HCT116 (cell line): ENCODE measurements at regions not wholly inside any gene's neighbourhood (a gene's known extent, or its start where the extent isn't known, plus 50 kb on each side); places are given as distances from the start of the nearest gene placed in this dataset.

ENCODE experiments used
- ATAC-seq: fragments of 200-7000 bp; cut with Tn5 transposase; 2 replicates; pipeline ENCODE4 v1.9.1; 2020; ENCODE audit warnings: mild to moderate bottlenecking, moderate library complexity
- BruUV-seq: library from RNA; stranded (reverse); fragments of 400-500 nt; replicated peaks from 2 replicates; lab custom pipeline; 2021; lab: Mats Ljungman, UMichigan
- CTCF ChIA-PET: fragments of 300-600 bp; sonication (Branson Sonifier 250); formaldehyde crosslinking; loops from one replicate; lab custom pipeline; 2021; ENCODE audit warnings: antibody characterized with exemption; lab: Charles Lee
- POLR2A ChIA-PET: fragments of 300-600, 350-600 bp; sonication (Branson Sonifier 250); formaldehyde crosslinking; loops from one replicate; lab custom pipeline; 2021; ENCODE audit warnings: antibody characterized with exemption; lab: Charles Lee
- RAD21 ChIA-PET, 2 experiments: fragments of 300-600 bp; sonication (Branson Sonifier 250); formaldehyde crosslinking; loops; one replicate each; lab custom pipeline; 2023; ENCODE audit warnings: low total read pairs in 2 of 2; ENCODE audit not compliant: uncharacterized antibody in 2 of 2, unreplicated experiment in 2 of 2, low non-redundant PET in 1 of 2; lab: Charles Lee
- DNase-seq: peaks from one replicate; pipeline ENCODE4 v3.0.0-alpha.2; 2010; ENCODE audit warnings: low read depth, low spot score
- H2AFZ ChIP-seq: fragments of 200-600 bp; shearing (Covaris generic), sonication (generic); 2 replicates; pipeline ENCODE4 v1.6.1; 2017; ENCODE audit warnings: low read depth, mixed run types, mixed read lengths, antibody characterized with exemption, low read length; ENCODE audit not compliant: poor library complexity, severe bottlenecking
- H3K27ac ChIP-seq: 2 replicates; pipeline ENCODE4 v1.5.1; 2012; ENCODE audit warnings: low read depth, low read length
- H3K27me3 ChIP-seq: fragments of 200-600 bp; sonication (generic); 2 replicates; pipeline ENCODE4 v1.6.1; 2016; ENCODE audit warnings: mixed run types, low read length, mixed read lengths; ENCODE audit not compliant: insufficient read depth
- H3K36me3 ChIP-seq, 2 experiments: fragments of 200-500 bp in 1 of 2; fragments of 200-600 bp in 1 of 2; sonication (Bioruptor generic) in 1 of 2; sonication (generic) in 1 of 2; 2 replicates each; pipeline versions ENCODE4 v1.5.1 to v1.6.1; 2014 to 2016; ENCODE audit warnings: low read length in 2 of 2, inconsistent platforms in 1 of 2, mixed read lengths in 1 of 2, mixed run types in 1 of 2; ENCODE audit not compliant: insufficient read depth in 2 of 2, control insufficient read depth in 1 of 2
- H3K4me1 ChIP-seq, 2 experiments: fragments of 200-600 bp in 1 of 2; sonication (generic) in 1 of 2; 2 replicates each; pipeline versions ENCODE4 v1.5.1 to v1.6.1; 2012 to 2017; ENCODE audit warnings: low read length in 2 of 2, inconsistent platforms in 1 of 2, mild to moderate bottlenecking in 1 of 2, mixed read lengths in 1 of 2, mixed run types in 1 of 2, moderate library complexity in 1 of 2; ENCODE audit not compliant: insufficient read depth in 2 of 2, control insufficient read depth in 1 of 2
- H3K4me2 ChIP-seq: fragments of 200-600 bp; sonication (generic); 2 replicates; pipeline ENCODE4 v1.6.1; 2017; ENCODE audit warnings: mixed run types, low read length, mixed read lengths
- H3K4me3 ChIP-seq, 2 experiments: fragments of 200-600 bp in 1 of 2; sonication (generic) in 1 of 2; replicated peaks in 1 of 2; 2 replicates each; pipeline ENCODE4 v1.5.1; 2011 to 2016; ENCODE audit warnings: low read length in 2 of 2, control low read depth in 1 of 2, low read depth in 1 of 2, mild to moderate bottlenecking in 1 of 2, mixed read lengths in 1 of 2, mixed run types in 1 of 2
- H3K79me2 ChIP-seq: fragments of 200-600 bp; sonication (generic); 2 replicates; pipeline ENCODE4 v1.6.1; 2017; ENCODE audit warnings: mild to moderate bottlenecking, mixed run types, low read length, moderate library complexity, mixed read lengths; ENCODE audit not compliant: insufficient read depth
- H3K9ac ChIP-seq: fragments of 200-600 bp; sonication (generic); 2 replicates; pipeline ENCODE4 v1.6.1; 2016; ENCODE audit warnings: low read length, mixed read lengths
- H3K9me2 ChIP-seq: fragments of 200-600 bp; sonication (generic), shearing (Covaris generic); 2 replicates; pipeline ENCODE4 v1.6.1; 2017; ENCODE audit warnings: mixed run types, mild to moderate bottlenecking, moderate library complexity; ENCODE audit not compliant: insufficient read depth
- H3K9me3 ChIP-seq, 2 experiments: fragments of 200-500 bp in 1 of 2; fragments of 200-600 bp in 1 of 2; sonication (Bioruptor generic) in 1 of 2; sonication (generic) in 1 of 2; 2 replicates each; pipeline ENCODE4 v1.6.1; 2014 to 2017; ENCODE audit warnings: low read length in 2 of 2, mixed read lengths in 2 of 2, inconsistent platforms in 1 of 2, low read depth in 1 of 2, mild to moderate bottlenecking in 1 of 2, mixed run types in 1 of 2, moderate library complexity in 1 of 2; ENCODE audit not compliant: control insufficient read depth in 1 of 2, insufficient read depth in 1 of 2
- H4K20me1 ChIP-seq: fragments of 200-600 bp; sonication (generic), shearing (Covaris generic); 2 replicates; pipeline ENCODE4 v1.6.1; 2017; ENCODE audit warnings: mixed run types, mild to moderate bottlenecking, moderate library complexity; ENCODE audit not compliant: insufficient read depth
- EGR1 ChIP-seq: IDR thresholded peaks from 2 replicates; pipeline ENCODE4 v1.6.1; 2012; ENCODE audit warnings: low read depth
- FOSL1 ChIP-seq: IDR thresholded peaks from 2 replicates; pipeline ENCODE4 v1.6.1; 2012; ENCODE audit warnings: low read depth
- RAD21 ChIP-seq: IDR thresholded peaks from 2 replicates; pipeline ENCODE4 v1.6.1; 2012; ENCODE audit warnings: low read depth, mild to moderate bottlenecking
- SIN3A ChIP-seq: IDR thresholded peaks from 2 replicates; pipeline ENCODE4 v1.6.1; 2012; ENCODE audit warnings: low read depth
- YY1 ChIP-seq: IDR thresholded peaks from 2 replicates; pipeline ENCODE4 v1.6.1; 2011; ENCODE audit warnings: low read length, low read depth, moderate library complexity, mild to moderate bottlenecking; ENCODE audit not compliant: insufficient replicate concordance; ENCODE audit errors: extremely low read depth
- ZBTB33 ChIP-seq: IDR thresholded peaks from 2 replicates; pipeline ENCODE4 v1.6.1; 2011; ENCODE audit warnings: mild to moderate bottlenecking, low read length, moderate library complexity; ENCODE audit not compliant: insufficient replicate concordance; ENCODE audit errors: extremely low read depth
- intact Hi-C: fragments of 100-400 bp; cut with micrococcal nuclease; formaldehyde crosslinking; loops from 2 replicates; pipeline ENCODE4 v1.10.0; 2022
- TF ChIP-seq, protein P1 (sequence below): IDR thresholded peaks from 2 replicates; pipeline ENCODE4 v1.6.1; 2012
- TF ChIP-seq, protein P2 (sequence below), 3 experiments: fragments of 200-600 bp in 1 of 3; sonication (generic) in 1 of 3; IDR thresholded peaks in 2 of 3; conservative IDR thresholded peaks in 1 of 3; 2 replicates each; pipeline ENCODE4 v1.5.1; 2012 to 2017; ENCODE audit warnings: low read depth in 2 of 3, low read length in 2 of 3, antibody characterized with exemption in 1 of 3, borderline replicate concordance in 1 of 3, control low read depth in 1 of 3, mild to moderate bottlenecking in 1 of 3, mixed read lengths in 1 of 3, mixed run types in 1 of 3, moderate library complexity in 1 of 3; ENCODE audit not compliant: insufficient read depth in 1 of 3

- Histone ChIP-seq H3K9ac (no peak overlapping the region), H3K9me2 (no peaks in the 10 kb centered on the region), H3K36me3 (no peaks in the 10 kb centered on the region), H3K4me2 (no peak overlapping the region), H3K27me3 (no peaks in the 10 kb centered on the region), H3K27ac (no peak overlapping the region), H3K9me3 (no peaks in the 10 kb centered on the region), H3K79me2 (no peaks in the 10 kb centered on the region), H3K4me3 (no peak overlapping the region), H3K4me1 (no peaks in the 10 kb centered on the region), H2AFZ (no peak overlapping the region), H4K20me1 (no peaks in the 10 kb centered on the region; the same call in 1 of the 2 replicates)
- DNase-seq (no peak), ATAC-seq (no peak)
- intact Hi-C loops: no loop called here
- RAD21 ChIA-PET: no interaction called here
- POLR2A ChIA-PET: no interaction called here
- CTCF ChIA-PET: no interaction called here
- TF ChIP-seq ZBTB33 (no peak), YY1 (no peak), RAD21 (no peak), EGR1 (no peak), FOSL1 (no peak), SIN3A (no peak)
- TF ChIP-seq, protein P1, sequence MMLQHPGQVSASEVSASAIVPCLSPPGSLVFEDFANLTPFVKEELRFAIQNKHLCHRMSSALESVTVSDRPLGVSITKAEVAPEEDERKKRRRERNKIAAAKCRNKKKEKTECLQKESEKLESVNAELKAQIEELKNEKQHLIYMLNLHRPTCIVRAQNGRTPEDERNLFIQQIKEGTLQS: no peak
- TF ChIP-seq, protein P2, sequence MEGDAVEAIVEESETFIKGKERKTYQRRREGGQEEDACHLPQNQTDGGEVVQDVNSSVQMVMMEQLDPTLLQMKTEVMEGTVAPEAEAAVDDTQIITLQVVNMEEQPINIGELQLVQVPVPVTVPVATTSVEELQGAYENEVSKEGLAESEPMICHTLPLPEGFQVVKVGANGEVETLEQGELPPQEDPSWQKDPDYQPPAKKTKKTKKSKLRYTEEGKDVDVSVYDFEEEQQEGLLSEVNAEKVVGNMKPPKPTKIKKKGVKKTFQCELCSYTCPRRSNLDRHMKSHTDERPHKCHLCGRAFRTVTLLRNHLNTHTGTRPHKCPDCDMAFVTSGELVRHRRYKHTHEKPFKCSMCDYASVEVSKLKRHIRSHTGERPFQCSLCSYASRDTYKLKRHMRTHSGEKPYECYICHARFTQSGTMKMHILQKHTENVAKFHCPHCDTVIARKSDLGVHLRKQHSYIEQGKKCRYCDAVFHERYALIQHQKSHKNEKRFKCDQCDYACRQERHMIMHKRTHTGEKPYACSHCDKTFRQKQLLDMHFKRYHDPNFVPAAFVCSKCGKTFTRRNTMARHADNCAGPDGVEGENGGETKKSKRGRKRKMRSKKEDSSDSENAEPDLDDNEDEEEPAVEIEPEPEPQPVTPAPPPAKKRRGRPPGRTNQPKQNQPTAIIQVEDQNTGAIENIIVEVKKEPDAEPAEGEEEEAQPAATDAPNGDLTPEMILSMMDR (IDR thresholded peaks at IDR 0.05 in 2 of 3, conservative IDR thresholded peaks at IDR 0.05 in 1 of 3; ENCODE audit: borderline replicate concordance in 1 of 3, insufficient read depth in 1 of 3, low read depth in 2 of 3, low read length in 2 of 3): no peak
- BruUV-seq: no TSS peak
These were observed 536.1 kb downstream of the PYDC2 start for GRCh38 chr3:191997093-191997492.
